ENCODE measurements at regions not wholly inside any gene's neighbourhood (a gene's known extent, or its start where the extent isn't known, plus 50 kb on each side); places are given as distances from the start of the nearest gene placed in this dataset.

DNA sequence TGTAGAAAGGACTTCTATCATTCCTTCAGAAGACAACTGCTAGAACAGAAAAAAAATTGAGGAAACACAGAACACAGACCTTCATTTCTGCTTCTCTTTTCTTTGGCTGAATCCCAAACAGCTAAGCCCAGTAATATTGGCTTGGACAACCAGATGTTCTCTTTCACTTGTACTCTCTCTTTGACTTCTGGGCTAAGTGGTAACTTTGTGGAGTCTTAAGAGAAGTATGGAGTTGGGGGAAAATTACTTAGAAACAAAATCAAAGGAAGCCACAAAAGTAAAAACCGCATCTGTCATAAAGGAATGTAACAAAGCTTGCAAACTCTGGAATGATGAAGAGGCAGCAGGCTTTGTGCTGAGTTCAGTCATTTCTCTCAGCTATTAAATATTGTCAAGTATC lies 587.5 kb downstream of the CBLN4 start:
- TF ChIP-seq, protein P1, sequence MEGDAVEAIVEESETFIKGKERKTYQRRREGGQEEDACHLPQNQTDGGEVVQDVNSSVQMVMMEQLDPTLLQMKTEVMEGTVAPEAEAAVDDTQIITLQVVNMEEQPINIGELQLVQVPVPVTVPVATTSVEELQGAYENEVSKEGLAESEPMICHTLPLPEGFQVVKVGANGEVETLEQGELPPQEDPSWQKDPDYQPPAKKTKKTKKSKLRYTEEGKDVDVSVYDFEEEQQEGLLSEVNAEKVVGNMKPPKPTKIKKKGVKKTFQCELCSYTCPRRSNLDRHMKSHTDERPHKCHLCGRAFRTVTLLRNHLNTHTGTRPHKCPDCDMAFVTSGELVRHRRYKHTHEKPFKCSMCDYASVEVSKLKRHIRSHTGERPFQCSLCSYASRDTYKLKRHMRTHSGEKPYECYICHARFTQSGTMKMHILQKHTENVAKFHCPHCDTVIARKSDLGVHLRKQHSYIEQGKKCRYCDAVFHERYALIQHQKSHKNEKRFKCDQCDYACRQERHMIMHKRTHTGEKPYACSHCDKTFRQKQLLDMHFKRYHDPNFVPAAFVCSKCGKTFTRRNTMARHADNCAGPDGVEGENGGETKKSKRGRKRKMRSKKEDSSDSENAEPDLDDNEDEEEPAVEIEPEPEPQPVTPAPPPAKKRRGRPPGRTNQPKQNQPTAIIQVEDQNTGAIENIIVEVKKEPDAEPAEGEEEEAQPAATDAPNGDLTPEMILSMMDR (conservative IDR thresholded peaks at IDR 0.05 in 1 of 2, IDR thresholded peaks at IDR 0.05 in 1 of 2; ENCODE audit: low read depth in 1 of 2, low read length in 2 of 2) = no peak
- TF ChIP-seq EZH2 (IDR thresholded peaks at IDR 0.05; ENCODE audit: low read length, missing control alignments) = no peak

Data from fibroblast of lung (primary cell).